Loucy (cell line): ENCODE measurements at regions not wholly inside any gene's neighbourhood (a gene's known extent, or its start where the extent isn't known, plus 50 kb on each side); places are given as distances from the start of the nearest gene placed in this dataset.

ENCODE experiments used
- EZH2phosphoT487 ChIP-seq: fragments of 200-600 bp; IDR thresholded peaks from 2 replicates; pipeline ENCODE4 v1.6.1; 2018; ENCODE audit warnings: antibody characterized with exemption, mild to moderate bottlenecking, moderate library complexity, borderline replicate concordance
- TF ChIP-seq, protein P1 (sequence below): fragments of 200-600 bp; sonication (generic); conservative IDR thresholded peaks from 2 replicates; pipeline ENCODE4 v1.5.1; 2014; ENCODE audit warnings: mild to moderate bottlenecking, antibody characterized with exemption, low read length

DNA sequence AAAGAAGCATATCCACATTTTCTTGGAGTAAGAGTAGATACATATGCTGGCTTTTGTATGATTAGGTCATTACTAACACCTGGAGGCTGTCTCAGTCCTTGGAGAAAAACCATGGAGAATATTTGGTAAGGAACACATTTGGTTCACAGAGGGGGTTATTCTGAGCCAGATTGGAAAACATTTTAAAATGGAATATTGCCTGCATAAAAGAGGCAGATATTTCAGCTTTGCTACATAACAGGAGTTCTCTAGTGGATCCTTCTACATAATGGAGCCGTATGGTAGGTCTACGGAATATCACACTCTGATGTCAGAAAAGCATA lies 415.1 kb downstream of the ADGRL2 start:
- TF ChIP-seq, protein P1, sequence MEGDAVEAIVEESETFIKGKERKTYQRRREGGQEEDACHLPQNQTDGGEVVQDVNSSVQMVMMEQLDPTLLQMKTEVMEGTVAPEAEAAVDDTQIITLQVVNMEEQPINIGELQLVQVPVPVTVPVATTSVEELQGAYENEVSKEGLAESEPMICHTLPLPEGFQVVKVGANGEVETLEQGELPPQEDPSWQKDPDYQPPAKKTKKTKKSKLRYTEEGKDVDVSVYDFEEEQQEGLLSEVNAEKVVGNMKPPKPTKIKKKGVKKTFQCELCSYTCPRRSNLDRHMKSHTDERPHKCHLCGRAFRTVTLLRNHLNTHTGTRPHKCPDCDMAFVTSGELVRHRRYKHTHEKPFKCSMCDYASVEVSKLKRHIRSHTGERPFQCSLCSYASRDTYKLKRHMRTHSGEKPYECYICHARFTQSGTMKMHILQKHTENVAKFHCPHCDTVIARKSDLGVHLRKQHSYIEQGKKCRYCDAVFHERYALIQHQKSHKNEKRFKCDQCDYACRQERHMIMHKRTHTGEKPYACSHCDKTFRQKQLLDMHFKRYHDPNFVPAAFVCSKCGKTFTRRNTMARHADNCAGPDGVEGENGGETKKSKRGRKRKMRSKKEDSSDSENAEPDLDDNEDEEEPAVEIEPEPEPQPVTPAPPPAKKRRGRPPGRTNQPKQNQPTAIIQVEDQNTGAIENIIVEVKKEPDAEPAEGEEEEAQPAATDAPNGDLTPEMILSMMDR: no peak
- TF ChIP-seq EZH2phosphoT487: no peak
